Nephron progenitor cell (in vitro differentiated cells): ENCODE measurements at regions not wholly inside any gene's neighbourhood (a gene's known extent, or its start where the extent isn't known, plus 50 kb on each side); places are given as distances from the start of the nearest gene placed in this dataset.

Source experiments
- DNase-seq: peaks from one replicate; pipeline ENCODE4 v3.0.0; 2021
- H3K27ac Mint-ChIP-seq: 2 replicates; pipeline ENCODE4 v1.8.0; 2021; ENCODE audit warnings: mild to moderate bottlenecking, moderate library complexity, mixed read lengths
- H3K27me3 Mint-ChIP-seq: 2 replicates; pipeline ENCODE4 v1.8.0; 2021; ENCODE audit warnings: mild to moderate bottlenecking, low read depth, mixed read lengths; ENCODE audit not compliant: poor library complexity
- H3K36me3 Mint-ChIP-seq: 2 replicates; pipeline ENCODE4 v1.8.0; 2021; ENCODE audit warnings: low read depth, mixed read lengths
- H3K4me1 Mint-ChIP-seq: 2 replicates; pipeline ENCODE4 v1.8.0; 2021; ENCODE audit warnings: mixed read lengths
- H3K4me3 Mint-ChIP-seq: 2 replicates; pipeline ENCODE4 v1.8.0; 2021; ENCODE audit warnings: mild to moderate bottlenecking, moderate library complexity, mixed read lengths
- H3K9me3 Mint-ChIP-seq: 2 replicates; pipeline ENCODE4 v1.8.0; 2021; ENCODE audit warnings: mild to moderate bottlenecking, moderate library complexity, mixed read lengths
- TF ChIP-seq, protein P1 (sequence below): fragments of 200-600 bp; sonication (generic); IDR thresholded peaks from 2 replicates; pipeline ENCODE4 v1.5.0; 2021; ENCODE audit warnings: antibody characterized with exemption

DNA sequence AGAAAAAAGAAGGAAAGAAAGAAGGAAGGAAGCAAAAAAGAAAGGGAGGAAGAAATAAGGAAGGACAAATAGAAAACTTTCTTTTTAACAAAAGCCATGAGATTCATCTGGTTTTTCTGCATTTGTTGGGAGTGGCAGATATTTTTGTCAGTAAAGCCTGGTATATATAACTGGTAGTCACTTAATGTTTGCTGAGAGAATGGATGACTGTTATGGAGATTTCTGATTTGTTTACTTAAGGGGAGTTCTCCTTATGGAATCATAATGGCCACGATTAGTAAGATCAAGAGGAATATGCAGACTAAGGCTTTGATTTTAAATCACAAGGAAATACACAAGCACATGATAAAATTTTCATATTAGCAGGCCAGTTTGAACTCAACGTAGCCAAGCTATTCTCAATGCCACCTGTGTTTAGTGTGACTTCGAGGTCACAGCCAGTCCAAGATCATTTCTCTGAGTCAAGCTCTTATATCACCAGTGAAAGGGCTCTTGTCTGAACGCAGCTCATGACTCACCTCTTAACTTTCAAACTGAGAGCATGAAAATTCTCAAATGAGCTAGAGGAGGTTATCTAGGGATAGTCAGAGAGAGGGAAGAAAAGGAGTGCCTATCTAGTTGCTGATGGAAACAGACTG lies 445.1 kb upstream of the ZMIZ1 start:
- H3K27me3 Mint-ChIP-seq = peaks cover 7% of the 10 kb centered on the region
- no peaks in the 10 kb centered on the region for H3K9me3 Mint-ChIP-seq
- no peak overlapping the region for H3K27ac Mint-ChIP-seq
- DNase-seq = no peak
- no peaks in the 10 kb centered on the region for H3K36me3 Mint-ChIP-seq
- H3K4me3 Mint-ChIP-seq = no peak overlapping the region
- TF ChIP-seq, protein P1, sequence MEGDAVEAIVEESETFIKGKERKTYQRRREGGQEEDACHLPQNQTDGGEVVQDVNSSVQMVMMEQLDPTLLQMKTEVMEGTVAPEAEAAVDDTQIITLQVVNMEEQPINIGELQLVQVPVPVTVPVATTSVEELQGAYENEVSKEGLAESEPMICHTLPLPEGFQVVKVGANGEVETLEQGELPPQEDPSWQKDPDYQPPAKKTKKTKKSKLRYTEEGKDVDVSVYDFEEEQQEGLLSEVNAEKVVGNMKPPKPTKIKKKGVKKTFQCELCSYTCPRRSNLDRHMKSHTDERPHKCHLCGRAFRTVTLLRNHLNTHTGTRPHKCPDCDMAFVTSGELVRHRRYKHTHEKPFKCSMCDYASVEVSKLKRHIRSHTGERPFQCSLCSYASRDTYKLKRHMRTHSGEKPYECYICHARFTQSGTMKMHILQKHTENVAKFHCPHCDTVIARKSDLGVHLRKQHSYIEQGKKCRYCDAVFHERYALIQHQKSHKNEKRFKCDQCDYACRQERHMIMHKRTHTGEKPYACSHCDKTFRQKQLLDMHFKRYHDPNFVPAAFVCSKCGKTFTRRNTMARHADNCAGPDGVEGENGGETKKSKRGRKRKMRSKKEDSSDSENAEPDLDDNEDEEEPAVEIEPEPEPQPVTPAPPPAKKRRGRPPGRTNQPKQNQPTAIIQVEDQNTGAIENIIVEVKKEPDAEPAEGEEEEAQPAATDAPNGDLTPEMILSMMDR = no peak
- peaks cover 65% of the 10 kb centered on the region for H3K4me1 Mint-ChIP-seq

DNA sequence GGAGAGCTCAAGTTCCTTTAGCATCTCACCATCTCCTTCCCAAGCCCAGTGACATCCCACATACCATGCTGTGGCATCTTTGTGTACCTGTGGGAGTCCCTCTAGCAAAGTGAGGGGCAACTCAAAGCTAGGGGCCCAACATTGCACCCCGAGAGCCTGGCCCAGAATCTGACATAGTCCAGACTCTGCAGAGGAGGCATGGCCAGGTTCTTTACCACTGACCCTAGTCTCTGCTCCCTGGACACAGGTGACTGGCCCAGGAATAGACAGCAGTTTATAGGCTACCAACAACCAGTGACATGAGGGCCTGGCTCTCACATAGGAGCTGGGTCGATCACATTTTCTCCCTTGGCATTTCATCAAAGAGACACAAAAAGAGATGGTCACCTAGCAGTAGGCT lies 444.0 kb upstream of the ZMIZ1 start:
- TF ChIP-seq, protein P1 = no peak
- Mint-ChIP-seq H3K36me3 (no peaks in the 10 kb centered on the region), H3K4me3 (no peak overlapping the region), H3K27ac (no peak overlapping the region), H3K4me1 (peaks cover 63% of the 10 kb centered on the region), H3K9me3 (no peaks in the 10 kb centered on the region), H3K27me3 (peaks cover 6% of the 10 kb centered on the region)
- DNase-seq = no peak

DNA sequence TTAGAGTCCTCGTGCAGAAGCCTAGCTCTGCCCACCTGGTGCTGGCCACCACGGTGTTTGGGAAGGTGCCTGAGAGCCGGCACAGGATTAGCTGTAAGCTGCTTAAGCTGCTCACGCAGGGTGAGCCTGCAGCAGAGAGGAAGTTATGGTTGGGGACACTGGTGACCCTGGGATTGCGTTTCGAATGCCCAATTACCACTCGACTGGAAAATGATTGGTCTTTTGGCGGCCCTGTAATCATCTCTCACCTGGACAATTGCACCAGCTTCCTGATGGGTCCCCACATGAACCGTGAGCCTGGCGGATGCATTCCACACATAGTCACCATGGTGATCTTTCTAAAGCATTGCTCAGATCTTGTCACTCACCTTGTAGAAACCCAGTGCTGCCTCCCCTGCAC lies 442.3 kb upstream of the ZMIZ1 start:
- Mint-ChIP-seq H3K4me1 (peaks cover 64% of the 10 kb centered on the region), H3K27me3 (no peaks in the 10 kb centered on the region), H3K36me3 (no peaks in the 10 kb centered on the region), H3K27ac (peak overlapping the region; percentile 31), H3K4me3 (no peak overlapping the region), H3K9me3 (no peaks in the 10 kb centered on the region)
- DNase-seq = no peak
- TF ChIP-seq, protein P1 = no peak

DNA sequence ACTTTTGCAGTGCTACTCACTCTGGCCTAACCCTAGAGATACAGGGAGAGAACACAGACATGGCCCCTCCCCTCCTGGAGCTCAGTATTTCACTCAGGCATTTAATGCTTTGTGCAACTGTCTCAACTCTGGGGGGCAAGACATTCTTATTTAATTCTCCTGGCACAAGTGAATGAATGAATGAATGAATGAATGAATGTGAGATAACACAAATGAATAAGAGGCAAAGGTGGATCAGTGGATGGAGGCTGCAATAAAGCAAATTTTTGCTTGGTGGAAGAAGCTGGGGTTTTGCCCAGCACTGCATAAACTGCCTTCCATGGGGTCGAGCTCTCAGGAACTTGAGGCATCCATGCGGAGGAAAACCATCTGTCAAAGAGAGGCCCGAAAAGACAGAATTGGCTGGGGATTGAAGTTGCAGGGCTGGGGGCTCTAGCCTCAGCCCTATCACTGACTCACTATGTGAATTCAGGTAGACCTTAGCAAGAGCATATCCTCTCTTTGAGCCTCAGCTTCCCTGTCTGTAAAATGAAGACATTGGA lies 441.4 kb upstream of the ZMIZ1 start:
- TF ChIP-seq, protein P1 = no peak
- peaks cover 66% of the 10 kb centered on the region for H3K4me1 Mint-ChIP-seq
- H3K9me3 Mint-ChIP-seq = no peaks in the 10 kb centered on the region
- no peaks in the 10 kb centered on the region for H3K36me3 Mint-ChIP-seq
- no peak overlapping the region for H3K4me3 Mint-ChIP-seq
- DNase-seq = no peak
- no peak overlapping the region for H3K27ac Mint-ChIP-seq
- H3K27me3 Mint-ChIP-seq = no peaks in the 10 kb centered on the region

DNA sequence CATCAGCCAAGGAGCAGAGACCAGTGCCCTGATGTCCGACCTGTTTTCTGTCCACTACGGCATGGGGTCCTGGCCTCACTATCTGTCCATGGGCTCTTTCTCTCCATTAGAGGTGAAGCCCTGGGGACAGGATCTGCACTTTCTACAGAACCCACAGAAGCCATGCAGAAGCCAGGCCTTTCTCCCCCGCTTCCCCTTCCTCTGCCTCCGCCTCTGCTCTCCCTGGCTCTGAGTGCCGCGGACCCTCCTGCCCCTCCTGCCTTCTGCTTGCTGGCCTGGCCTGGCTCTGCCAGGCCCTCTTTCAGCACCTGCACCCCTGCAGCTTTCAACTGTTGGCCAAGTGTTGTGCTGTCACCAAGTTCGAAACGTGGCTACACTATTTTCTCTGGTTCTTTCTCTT lies 439.8 kb upstream of the ZMIZ1 start:
- no peaks in the 10 kb centered on the region for H3K36me3 Mint-ChIP-seq
- no peak overlapping the region for H3K27ac Mint-ChIP-seq
- no peak overlapping the region for H3K4me3 Mint-ChIP-seq
- no peak for DNase-seq
- H3K4me1 Mint-ChIP-seq = peaks cover 56% of the 10 kb centered on the region
- H3K9me3 Mint-ChIP-seq = no peaks in the 10 kb centered on the region
- TF ChIP-seq, protein P1 = no peak
- no peaks in the 10 kb centered on the region for H3K27me3 Mint-ChIP-seq

DNA sequence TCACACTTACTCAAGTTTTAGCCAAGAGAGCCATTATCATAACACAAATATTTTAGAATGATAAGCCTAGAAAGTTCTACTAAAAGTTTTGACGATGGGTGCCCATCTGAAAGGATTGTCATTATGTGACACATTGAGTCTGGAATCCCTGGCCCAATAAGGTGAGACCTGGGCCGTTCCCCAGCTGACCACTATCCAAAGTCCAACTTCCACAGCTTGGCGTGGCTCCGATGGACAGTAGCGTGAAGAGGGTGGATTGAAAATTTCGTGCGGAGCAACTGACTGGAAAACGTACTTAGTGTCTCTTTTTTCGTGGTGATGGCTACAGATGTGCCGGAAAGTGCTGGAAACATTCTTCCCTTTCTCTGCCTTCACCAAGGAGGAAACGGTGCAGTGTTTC lies 439.0 kb upstream of the ZMIZ1 start:
- no peaks in the 10 kb centered on the region for H3K9me3 Mint-ChIP-seq
- H3K36me3 Mint-ChIP-seq = no peaks in the 10 kb centered on the region
- H3K4me3 Mint-ChIP-seq = no peak overlapping the region
- no peak for DNase-seq
- H3K27ac Mint-ChIP-seq = peak overlapping the region; percentile 19
- TF ChIP-seq, protein P1 = no peak
- peaks cover 53% of the 10 kb centered on the region for H3K4me1 Mint-ChIP-seq
- H3K27me3 Mint-ChIP-seq = peaks cover 2% of the 10 kb centered on the region
